ENCODE measurements at regions not wholly inside any gene's neighbourhood (a gene's known extent, or its start where the extent isn't known, plus 50 kb on each side); places are given as distances from the start of the nearest gene placed in this dataset.

DNA sequence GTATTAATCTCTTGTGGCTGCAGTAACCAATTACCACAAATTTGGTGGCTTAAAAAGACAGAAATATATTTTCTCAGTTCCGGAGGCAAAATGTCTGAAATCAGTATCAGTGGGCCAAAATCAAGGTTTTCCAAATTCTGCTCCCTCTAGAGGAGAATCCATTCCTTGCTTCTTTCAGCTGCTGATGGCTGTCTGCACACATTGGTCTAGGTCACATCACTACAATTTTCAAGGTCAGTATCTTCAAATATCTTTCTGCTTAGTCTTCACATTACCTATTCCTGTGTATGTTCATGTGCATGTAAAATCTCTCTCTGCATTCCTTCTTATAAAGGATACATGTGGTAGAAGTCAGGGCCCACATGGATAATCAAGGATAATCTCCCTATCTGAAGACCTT is 999.4 kb downstream of the KCNT2 start:
- H3K9me2 ChIP-seq (ENCODE audit: insufficient read depth) = no peaks in the 10 kb centered on the region
- ATAC-seq (peak; percentile 58; the same call in 1 of the 2 replicates), DNase-seq (ENCODE audit: low read depth, low spot score) (no peak)
- H2AFZ ChIP-seq (ENCODE audit: low read depth, low read length, poor library complexity, severe bottlenecking) = peak overlapping the region; percentile 76
- no peaks in the 10 kb centered on the region; a peak in 1 of 4 replicates for H3K4me1 ChIP-seq (ENCODE audit: control insufficient read depth in 1 of 2, insufficient read depth in 2 of 2, low read length in 2 of 2)
- no peak overlapping the region for H3K9ac ChIP-seq (ENCODE audit: low read length)
- H3K27ac ChIP-seq (ENCODE audit: low read depth, low read length) = no peak overlapping the region
- H3K4me3 ChIP-seq (replicated peaks in 1 of 2; ENCODE audit: low read depth in 1 of 2, low read length in 2 of 2) = no peak overlapping the region
- no peak overlapping the region for H3K4me2 ChIP-seq (ENCODE audit: low read length)
- intact Hi-C loops (cut with micrococcal nuclease) = no loop called here
- no TSS peak for BruUV-seq (replicated peaks)
- POLR2A ChIA-PET = no interaction called here
- H3K36me3 ChIP-seq (ENCODE audit: control insufficient read depth in 1 of 2, insufficient read depth in 2 of 2, low read length in 2 of 2) = no peaks in the 10 kb centered on the region
- RAD21 ChIA-PET (ENCODE audit: low non-redundant PET in 1 of 2, low total read pairs in 2 of 2, uncharacterized antibody in 2 of 2, unreplicated experiment in 2 of 2) = no interaction called here
- no peaks in the 10 kb centered on the region for H4K20me1 ChIP-seq (ENCODE audit: insufficient read depth)
- H3K27me3 ChIP-seq (ENCODE audit: insufficient read depth, low read length) = no peaks in the 10 kb centered on the region
- CTCF ChIA-PET = no interaction called here
- H3K9me3 ChIP-seq (ENCODE audit: control insufficient read depth in 1 of 2, insufficient read depth in 1 of 2, low read depth in 1 of 2, low read length in 2 of 2) = no peaks in the 10 kb centered on the region
- no peaks in the 10 kb centered on the region for H3K79me2 ChIP-seq (ENCODE audit: insufficient read depth, low read length)
- TF ChIP-seq RAD21 (IDR thresholded peaks at IDR 0.05; ENCODE audit: low read depth) = 0 out of 2 replicates have a peak, but pooled peaks have one; percentile 11
- TF ChIP-seq, protein P1, sequence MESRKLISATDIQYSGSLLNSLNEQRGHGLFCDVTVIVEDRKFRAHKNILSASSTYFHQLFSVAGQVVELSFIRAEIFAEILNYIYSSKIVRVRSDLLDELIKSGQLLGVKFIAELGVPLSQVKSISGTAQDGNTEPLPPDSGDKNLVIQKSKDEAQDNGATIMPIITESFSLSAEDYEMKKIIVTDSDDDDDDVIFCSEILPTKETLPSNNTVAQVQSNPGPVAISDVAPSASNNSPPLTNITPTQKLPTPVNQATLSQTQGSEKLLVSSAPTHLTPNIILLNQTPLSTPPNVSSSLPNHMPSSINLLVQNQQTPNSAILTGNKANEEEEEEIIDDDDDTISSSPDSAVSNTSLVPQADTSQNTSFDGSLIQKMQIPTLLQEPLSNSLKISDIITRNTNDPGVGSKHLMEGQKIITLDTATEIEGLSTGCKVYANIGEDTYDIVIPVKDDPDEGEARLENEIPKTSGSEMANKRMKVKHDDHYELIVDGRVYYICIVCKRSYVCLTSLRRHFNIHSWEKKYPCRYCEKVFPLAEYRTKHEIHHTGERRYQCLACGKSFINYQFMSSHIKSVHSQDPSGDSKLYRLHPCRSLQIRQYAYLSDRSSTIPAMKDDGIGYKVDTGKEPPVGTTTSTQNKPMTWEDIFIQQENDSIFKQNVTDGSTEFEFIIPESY (IDR thresholded peaks at IDR 0.05; ENCODE audit: extremely low read depth, insufficient replicate concordance, low read length) = no peak
- TF ChIP-seq, protein P2, sequence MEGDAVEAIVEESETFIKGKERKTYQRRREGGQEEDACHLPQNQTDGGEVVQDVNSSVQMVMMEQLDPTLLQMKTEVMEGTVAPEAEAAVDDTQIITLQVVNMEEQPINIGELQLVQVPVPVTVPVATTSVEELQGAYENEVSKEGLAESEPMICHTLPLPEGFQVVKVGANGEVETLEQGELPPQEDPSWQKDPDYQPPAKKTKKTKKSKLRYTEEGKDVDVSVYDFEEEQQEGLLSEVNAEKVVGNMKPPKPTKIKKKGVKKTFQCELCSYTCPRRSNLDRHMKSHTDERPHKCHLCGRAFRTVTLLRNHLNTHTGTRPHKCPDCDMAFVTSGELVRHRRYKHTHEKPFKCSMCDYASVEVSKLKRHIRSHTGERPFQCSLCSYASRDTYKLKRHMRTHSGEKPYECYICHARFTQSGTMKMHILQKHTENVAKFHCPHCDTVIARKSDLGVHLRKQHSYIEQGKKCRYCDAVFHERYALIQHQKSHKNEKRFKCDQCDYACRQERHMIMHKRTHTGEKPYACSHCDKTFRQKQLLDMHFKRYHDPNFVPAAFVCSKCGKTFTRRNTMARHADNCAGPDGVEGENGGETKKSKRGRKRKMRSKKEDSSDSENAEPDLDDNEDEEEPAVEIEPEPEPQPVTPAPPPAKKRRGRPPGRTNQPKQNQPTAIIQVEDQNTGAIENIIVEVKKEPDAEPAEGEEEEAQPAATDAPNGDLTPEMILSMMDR (IDR thresholded peaks at IDR 0.05 in 2 of 3, conservative IDR thresholded peaks at IDR 0.05 in 1 of 3; ENCODE audit: borderline replicate concordance in 1 of 3, insufficient read depth in 1 of 3, low read depth in 2 of 3, low read length in 2 of 3) = peak in 2 of 3 experiments; percentile 50 to 60; a peak in 4 of 6 replicates

DNA sequence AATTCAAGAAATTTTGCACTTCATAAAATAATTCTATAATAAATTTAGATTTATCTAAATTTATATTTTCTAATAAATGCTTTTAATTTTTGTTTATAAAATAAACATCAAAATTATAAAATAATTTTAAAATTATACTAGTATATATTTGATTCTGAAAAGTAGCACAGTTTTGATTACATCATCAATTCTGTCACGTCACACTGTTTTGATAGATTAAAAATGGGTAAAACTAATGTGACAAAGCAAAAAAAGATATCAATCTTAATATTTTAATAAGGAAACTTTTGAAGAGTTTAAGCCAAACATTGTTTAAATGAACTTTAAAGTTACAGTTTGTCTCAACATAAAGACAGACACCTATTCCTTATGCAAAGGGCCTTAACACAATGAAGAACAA is 1001.8 kb downstream of the KCNT2 start:
- no peak overlapping the region for H3K4me2 ChIP-seq (ENCODE audit: low read length)
- no peaks in the 10 kb centered on the region for H4K20me1 ChIP-seq (ENCODE audit: insufficient read depth)
- no peak overlapping the region for H2AFZ ChIP-seq (ENCODE audit: low read depth, low read length, poor library complexity, severe bottlenecking)
- DNase-seq (ENCODE audit: low read depth, low spot score) (no peak), ATAC-seq (no peak)
- no peaks in the 10 kb centered on the region; a peak in 1 of 4 replicates for H3K4me1 ChIP-seq (ENCODE audit: control insufficient read depth in 1 of 2, insufficient read depth in 2 of 2, low read length in 2 of 2)
- H3K36me3 ChIP-seq (ENCODE audit: control insufficient read depth in 1 of 2, insufficient read depth in 2 of 2, low read length in 2 of 2) = no peaks in the 10 kb centered on the region
- H3K9me3 ChIP-seq (ENCODE audit: control insufficient read depth in 1 of 2, insufficient read depth in 1 of 2, low read depth in 1 of 2, low read length in 2 of 2) = no peaks in the 10 kb centered on the region
- BruUV-seq (replicated peaks) = no TSS peak
- H3K79me2 ChIP-seq (ENCODE audit: insufficient read depth, low read length) = no peaks in the 10 kb centered on the region
- POLR2A ChIA-PET = no interaction called here
- TF ChIP-seq SP1 (IDR thresholded peaks at IDR 0.05; ENCODE audit: low read depth) (no peak), ZFX (IDR thresholded peaks at IDR 0.05) (no peak), RAD21 (IDR thresholded peaks at IDR 0.05; ENCODE audit: low read depth) (no peak)
- no peaks in the 10 kb centered on the region for H3K9me2 ChIP-seq (ENCODE audit: insufficient read depth)
- no peak overlapping the region for H3K27ac ChIP-seq (ENCODE audit: low read depth, low read length)
- H3K9ac ChIP-seq (ENCODE audit: low read length) = no peak overlapping the region
- RAD21 ChIA-PET (ENCODE audit: low non-redundant PET in 1 of 2, low total read pairs in 2 of 2, uncharacterized antibody in 2 of 2, unreplicated experiment in 2 of 2) = no interaction called here
- no peaks in the 10 kb centered on the region for H3K27me3 ChIP-seq (ENCODE audit: insufficient read depth, low read length)
- H3K4me3 ChIP-seq (replicated peaks in 1 of 2; ENCODE audit: low read depth in 1 of 2, low read length in 2 of 2) = no peak overlapping the region
- intact Hi-C loops (cut with micrococcal nuclease) = no loop called here
- CTCF ChIA-PET = no interaction called here

Data from HCT116 (cell line).